ENCODE measurements at regions not wholly inside any gene's neighbourhood (a gene's known extent, or its start where the extent isn't known, plus 50 kb on each side); places are given as distances from the start of the nearest gene placed in this dataset.
A peak's percentile ranks its signal among the peaks of the same experiment; 100 is the strongest.
"Not testable (repeated sequence)": the region's sequence is repeated elsewhere in the genome, so short reads cannot be mapped to it uniquely, and the experiment has no call there.

GRCh38 chrX:75596178-75596577 lies 73.3 kb upstream of the ZDHHC15 start:
- no peaks in the 10 kb centered on the region for H3K36me3 Mint-ChIP-seq
- peak overlapping the region; percentile 21 for H3K27ac Mint-ChIP-seq
- H3K4me3 Mint-ChIP-seq = no peak overlapping the region
- H3K9me3 Mint-ChIP-seq = no peaks in the 10 kb centered on the region
- no peaks in the 10 kb centered on the region for H3K27me3 Mint-ChIP-seq
- no peak for TF ChIP-seq CTCF (conservative IDR thresholded peaks at IDR 0.05)
- no peaks in the 10 kb centered on the region for H3K4me1 Mint-ChIP-seq (ENCODE audit: unreplicated experiment)
- DNase-seq (ENCODE audit: extremely low spot score, unreplicated experiment) = no peak

GRCh38 chrX:75593186-75593585 lies 70.3 kb upstream of the ZDHHC15 start:
- H3K4me1 Mint-ChIP-seq (ENCODE audit: unreplicated experiment); H3K36me3 Mint-ChIP-seq: not testable (repeated sequence)

GRCh38 chrX:75582511-75582910 lies 59.7 kb upstream of the ZDHHC15 start:
- DNase-seq (ENCODE audit: extremely low spot score, unreplicated experiment) = no peak
- Mint-ChIP-seq H3K9me3 (peaks cover 2% of the 10 kb centered on the region), H3K36me3 (no peaks in the 10 kb centered on the region), H3K4me1 (ENCODE audit: unreplicated experiment) (no peaks in the 10 kb centered on the region), H3K27ac (no peak overlapping the region), H3K27me3 (no peaks in the 10 kb centered on the region), H3K4me3 (no peak overlapping the region)
- TF ChIP-seq CTCF (conservative IDR thresholded peaks at IDR 0.05) = no peak

More at GRCh38 chrX:75593186-75593585, 70.3 kb upstream of the ZDHHC15 start:
- H3K27me3 Mint-ChIP-seq; DNase-seq (ENCODE audit: extremely low spot score, unreplicated experiment); H3K4me3 Mint-ChIP-seq; H3K27ac Mint-ChIP-seq; H3K9me3 Mint-ChIP-seq: not testable (repeated sequence)
